ENCODE measurements at regions not wholly inside any gene's neighbourhood (a gene's known extent, or its start where the extent isn't known, plus 50 kb on each side); places are given as distances from the start of the nearest gene placed in this dataset.

DNA sequence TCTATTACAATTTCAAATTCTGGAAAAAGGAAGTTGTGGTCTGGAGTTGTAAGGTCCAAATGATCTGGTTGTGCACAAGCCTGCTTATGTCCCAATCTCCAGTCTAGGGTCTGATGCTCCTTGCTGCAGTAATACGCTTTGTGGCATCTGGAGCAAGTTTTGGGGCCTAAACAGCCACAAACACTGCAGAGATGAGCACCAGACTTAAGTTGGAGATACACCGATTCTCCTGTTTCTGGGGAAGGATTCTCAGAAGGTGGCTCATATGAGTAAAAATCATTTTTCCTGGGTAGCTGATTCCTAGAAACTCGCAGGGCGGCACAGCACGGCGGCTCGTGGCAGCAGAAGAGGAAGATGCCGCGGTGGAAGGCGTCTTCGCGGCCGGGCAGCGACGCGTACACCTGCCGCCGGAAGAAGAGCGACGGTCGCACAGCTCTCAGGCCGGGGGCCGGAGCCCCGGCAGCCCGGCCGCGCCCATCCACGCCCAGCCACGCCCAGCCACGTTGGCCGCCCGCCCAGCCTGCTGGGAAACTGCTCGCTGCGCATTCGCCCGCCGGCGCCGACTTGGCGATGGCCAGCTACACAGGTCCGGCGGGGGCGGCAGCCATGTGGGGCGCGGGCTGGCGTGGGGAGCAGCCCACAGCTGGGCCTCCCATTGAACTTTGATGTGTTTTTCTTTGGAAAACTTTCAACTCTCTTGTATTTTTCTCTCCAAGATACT lies 129.0 kb downstream of the ASCL4 start:
- DNase-seq (ENCODE audit: extremely low spot score), result peak; percentile 90
- TF ChIP-seq, protein P1, sequence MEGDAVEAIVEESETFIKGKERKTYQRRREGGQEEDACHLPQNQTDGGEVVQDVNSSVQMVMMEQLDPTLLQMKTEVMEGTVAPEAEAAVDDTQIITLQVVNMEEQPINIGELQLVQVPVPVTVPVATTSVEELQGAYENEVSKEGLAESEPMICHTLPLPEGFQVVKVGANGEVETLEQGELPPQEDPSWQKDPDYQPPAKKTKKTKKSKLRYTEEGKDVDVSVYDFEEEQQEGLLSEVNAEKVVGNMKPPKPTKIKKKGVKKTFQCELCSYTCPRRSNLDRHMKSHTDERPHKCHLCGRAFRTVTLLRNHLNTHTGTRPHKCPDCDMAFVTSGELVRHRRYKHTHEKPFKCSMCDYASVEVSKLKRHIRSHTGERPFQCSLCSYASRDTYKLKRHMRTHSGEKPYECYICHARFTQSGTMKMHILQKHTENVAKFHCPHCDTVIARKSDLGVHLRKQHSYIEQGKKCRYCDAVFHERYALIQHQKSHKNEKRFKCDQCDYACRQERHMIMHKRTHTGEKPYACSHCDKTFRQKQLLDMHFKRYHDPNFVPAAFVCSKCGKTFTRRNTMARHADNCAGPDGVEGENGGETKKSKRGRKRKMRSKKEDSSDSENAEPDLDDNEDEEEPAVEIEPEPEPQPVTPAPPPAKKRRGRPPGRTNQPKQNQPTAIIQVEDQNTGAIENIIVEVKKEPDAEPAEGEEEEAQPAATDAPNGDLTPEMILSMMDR (IDR thresholded peaks at IDR 0.05; ENCODE audit: control extremely low read depth, extremely low read depth, low read depth, missing control alignments), result no peak
- CTCF ChIA-PET, result interaction anchor here (1.0 to 2.3 kb wide), 3 partner anchors 9 to 228 kb away, joined by 3 to 27 read pairs (median 6); no protein-coding TSS in a partner anchor
- POLR2A ChIA-PET, result no interaction called here

- ChIA-PET POLR2A (no interaction called here), CTCF (interaction anchor here (0.5 to 3.5 kb wide), 6 partner anchors 12 to 371 kb away, joined by 3 to 15 read pairs (median 3); no protein-coding TSS in a partner anchor)
- TF ChIP-seq, protein P1 (IDR thresholded peaks at IDR 0.05; ENCODE audit: control extremely low read depth, extremely low read depth, low read depth, missing control alignments), result no peak
- DNase-seq (ENCODE audit: extremely low spot score), result no peak
Observed at GRCh38 chr12:107906707-107907106, 132.2 kb downstream of the ASCL4 start.

- DNase-seq (ENCODE audit: extremely low spot score), result peak; percentile 82
- ChIA-PET CTCF (interaction anchor here (0.7 to 5.5 kb wide), 39 partner anchors 9 to 706 kb away, joined by 3 to 54 read pairs (median 5); partner anchors contain the start of gene PWP1), POLR2A (no interaction called here)
Observed at GRCh38 chr12:107912421-107913004, 138.0 kb downstream of the ASCL4 start.

GRCh38 chr12:107914460-107914977 lies 140.0 kb downstream of the ASCL4 start:
- CTCF ChIA-PET, result interaction anchor here (5.5 kb wide), 1 partner anchor 16 kb away, joined by 54 read pairs; no protein-coding TSS in a partner anchor
- TF ChIP-seq, protein P1 (IDR thresholded peaks at IDR 0.05; ENCODE audit: control extremely low read depth, extremely low read depth, low read depth, missing control alignments), result no peak
- POLR2A ChIA-PET, result no interaction called here
- no peak for DNase-seq (ENCODE audit: extremely low spot score)

More at GRCh38 chr12:107912421-107913004, 138.0 kb downstream of the ASCL4 start:
- TF ChIP-seq, protein P1 (IDR thresholded peaks at IDR 0.05; ENCODE audit: control extremely low read depth, extremely low read depth, low read depth, missing control alignments), result peak; percentile 91

DNA sequence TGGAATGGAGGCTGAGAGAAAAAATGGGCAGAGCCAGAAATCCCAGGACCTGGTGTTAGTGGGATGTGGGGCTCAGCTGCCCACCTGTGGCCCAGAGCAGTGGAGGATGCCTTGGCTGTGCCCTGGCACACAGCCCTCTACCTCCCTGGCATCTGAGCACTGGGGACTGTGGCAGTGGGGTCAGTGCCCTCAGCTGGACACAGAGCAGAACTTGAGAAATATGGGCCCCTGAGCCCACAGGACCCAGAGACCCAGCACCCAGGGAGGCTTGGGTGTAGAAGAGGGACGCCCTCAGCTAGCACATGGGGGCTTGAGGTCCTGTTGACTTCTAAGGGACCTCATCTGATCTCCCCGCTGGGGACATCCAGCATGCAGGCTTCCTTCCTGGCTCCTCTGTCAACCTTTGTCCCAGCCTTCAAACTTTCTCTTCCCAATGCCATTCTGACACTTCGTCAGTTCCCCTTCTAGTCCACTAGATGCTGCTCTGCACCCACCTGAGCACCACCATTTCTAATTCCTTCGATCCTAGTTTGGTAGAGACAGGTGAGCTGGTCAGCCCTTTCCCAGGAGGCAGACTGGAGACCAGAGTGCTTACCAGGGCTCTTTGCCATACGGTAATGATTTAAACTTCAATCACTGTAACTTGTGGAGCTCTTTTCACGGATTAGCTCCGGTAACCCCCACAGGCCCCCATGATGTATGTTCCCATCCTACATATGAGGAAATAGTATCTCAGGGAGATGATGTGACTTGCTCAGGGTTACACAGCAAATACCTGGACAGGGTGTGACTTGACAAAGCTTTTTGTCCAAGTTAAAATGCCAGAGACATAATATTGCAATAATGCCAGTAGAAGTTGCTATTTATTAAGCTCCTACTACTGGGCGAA lies 143.7 kb downstream of the ASCL4 start:
- CTCF ChIA-PET, result interaction anchor here (0.6 to 4.6 kb wide), 12 partner anchors 10 to 594 kb away, joined by 3 to 26 read pairs (median 4); no protein-coding TSS in a partner anchor
- POLR2A ChIA-PET, result no interaction called here
- peak; percentile 39 for DNase-seq (ENCODE audit: extremely low spot score)
- TF ChIP-seq, protein P1 (IDR thresholded peaks at IDR 0.05; ENCODE audit: control extremely low read depth, extremely low read depth, low read depth, missing control alignments), result peak; percentile 79

- DNase-seq (ENCODE audit: extremely low spot score), result no peak
- ChIA-PET CTCF (interaction anchor here (1.6 to 3.1 kb wide), 2 partner anchors 9 to 11 kb away, joined by 4 to 29 read pairs; no protein-coding TSS in a partner anchor), POLR2A (no interaction called here)
- TF ChIP-seq, protein P1 (IDR thresholded peaks at IDR 0.05; ENCODE audit: control extremely low read depth, extremely low read depth, low read depth, missing control alignments), result no peak
Observed at GRCh38 chr12:107921062-107921461, 146.6 kb downstream of the ASCL4 start.

All from GM10248 (cell line).